ENCODE measurements at regions not wholly inside any gene's neighbourhood (a gene's known extent, or its start where the extent isn't known, plus 50 kb on each side); places are given as distances from the start of the nearest gene placed in this dataset.

GRCh38 chr2:208638059-208638458, 231.5 kb downstream of the PTH2R start:
- H3K9me3 ChIP-seq: no peaks in the 10 kb centered on the region
- no peaks in the 10 kb centered on the region for H3K4me1 ChIP-seq
- H3K4me3 ChIP-seq: no peak overlapping the region
- intact Hi-C loops (cut with DNase I; ENCODE audit: low total_unique reads): no loop called here
- H3K36me3 ChIP-seq (ENCODE audit: low read depth, missing control alignments): no peaks in the 10 kb centered on the region
- no peak overlapping the region for H3K27ac ChIP-seq
- no peak for DNase-seq
- no peak for TF ChIP-seq CTCF (IDR thresholded peaks at IDR 0.05)
- no peak for TF ChIP-seq POLR2A (IDR thresholded peaks at IDR 0.05)
- no peaks in the 10 kb centered on the region for H3K27me3 ChIP-seq

DNA sequence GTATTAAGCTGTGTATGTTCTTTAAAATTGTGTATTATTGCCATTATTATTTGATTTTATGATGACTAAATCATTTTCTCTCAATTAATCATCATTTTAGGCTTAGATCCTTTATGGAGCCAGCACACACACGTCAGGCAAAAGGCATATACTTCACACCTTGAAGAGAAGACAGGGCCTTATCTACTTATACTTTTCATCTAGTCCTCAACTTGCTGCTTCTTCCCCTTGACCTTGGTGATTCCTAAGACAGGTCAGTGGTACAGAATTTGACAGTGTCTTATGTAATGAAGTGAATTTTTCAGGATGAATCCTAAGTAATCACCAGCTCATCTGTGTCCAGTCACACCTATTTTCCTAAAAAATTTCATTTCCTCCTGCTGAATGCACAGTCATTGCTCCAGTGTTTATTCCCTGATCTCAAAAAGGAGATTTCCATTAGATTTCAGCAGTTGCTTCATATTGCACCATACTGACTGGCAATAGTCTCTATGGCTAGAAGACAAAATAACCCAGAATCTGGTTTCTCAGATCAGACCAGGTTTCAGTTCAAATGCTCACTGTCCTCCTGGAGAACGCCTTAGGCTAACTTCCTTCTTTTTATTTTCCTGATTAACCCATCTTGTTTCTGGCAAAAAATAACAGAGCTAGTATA, 235.7 kb downstream of the PTH2R start:
- no peaks in the 10 kb centered on the region for H3K36me3 ChIP-seq (ENCODE audit: low read depth, missing control alignments)
- no peak for TF ChIP-seq CTCF (IDR thresholded peaks at IDR 0.05)
- no peak for TF ChIP-seq POLR2A (IDR thresholded peaks at IDR 0.05)
- WGBS, 2 donors: 50 to 73% methylated on average over 2 of the region's 2 CpGs
- no peak overlapping the region for H3K4me3 ChIP-seq
- no peaks in the 10 kb centered on the region for H3K9me3 ChIP-seq
- no peak overlapping the region for H3K27ac ChIP-seq
- no peaks in the 10 kb centered on the region for H3K27me3 ChIP-seq
- no peaks in the 10 kb centered on the region for H3K4me1 ChIP-seq
- intact Hi-C loops (cut with DNase I; ENCODE audit: low total_unique reads): no loop called here
- DNase-seq: no peak

DNA sequence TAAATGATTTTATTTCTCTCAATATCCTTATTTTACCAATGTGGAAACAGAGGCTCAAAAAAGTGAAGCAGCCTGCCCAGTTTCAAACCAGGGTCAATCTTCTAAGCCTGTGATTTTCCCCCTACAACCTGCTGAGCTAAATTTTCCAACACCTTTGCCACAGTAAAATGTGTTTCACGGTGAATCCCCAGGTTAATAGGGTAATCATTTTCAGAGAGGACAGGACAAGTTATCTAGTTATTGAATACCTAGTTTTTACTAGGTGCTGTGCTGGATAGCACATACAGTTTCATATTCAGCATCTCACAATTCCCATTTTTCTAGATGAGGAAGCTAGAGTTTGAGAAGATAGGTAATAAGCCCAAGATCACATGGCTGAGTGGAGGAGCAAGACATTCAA, 236.6 kb downstream of the PTH2R start:
- WGBS, 2 donors: 90 to 100% methylated on average over 1 of the region's 1 CpG
- Histone ChIP-seq H3K4me3 (no peak overlapping the region), H3K36me3 (ENCODE audit: low read depth, missing control alignments) (no peaks in the 10 kb centered on the region), H3K27me3 (no peaks in the 10 kb centered on the region), H3K9me3 (no peaks in the 10 kb centered on the region), H3K4me1 (no peaks in the 10 kb centered on the region), H3K27ac (no peak overlapping the region)
- DNase-seq: no peak
- intact Hi-C loops (cut with DNase I; ENCODE audit: low total_unique reads): no loop called here
- TF ChIP-seq POLR2A (IDR thresholded peaks at IDR 0.05): no peak
- no peak for TF ChIP-seq CTCF (IDR thresholded peaks at IDR 0.05)

DNA sequence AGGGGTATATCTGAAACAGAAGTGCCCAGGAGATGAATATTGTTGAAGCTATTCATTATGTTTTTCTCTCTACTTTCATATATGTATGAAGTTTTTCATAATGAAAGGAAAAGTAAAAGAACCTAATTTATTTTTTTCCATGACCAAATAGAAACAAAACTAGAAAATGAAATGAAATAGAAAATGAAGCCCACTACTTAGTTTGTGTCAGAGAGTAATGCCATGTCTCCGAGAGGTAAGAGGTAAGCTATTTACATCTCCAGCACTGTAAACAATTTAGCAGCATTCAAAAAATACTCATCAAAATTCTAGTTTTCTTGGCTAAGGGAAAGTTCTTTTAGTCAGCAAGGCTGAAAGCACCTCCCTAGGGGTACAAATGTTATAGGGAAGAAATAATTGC, 238.6 kb downstream of the PTH2R start:
- no peak for TF ChIP-seq CTCF (IDR thresholded peaks at IDR 0.05)
- no peak for TF ChIP-seq POLR2A (IDR thresholded peaks at IDR 0.05)
- Histone ChIP-seq H3K4me1 (no peaks in the 10 kb centered on the region), H3K27ac (no peak overlapping the region), H3K9me3 (no peaks in the 10 kb centered on the region), H3K27me3 (no peaks in the 10 kb centered on the region), H3K4me3 (no peak overlapping the region), H3K36me3 (ENCODE audit: low read depth, missing control alignments) (no peaks in the 10 kb centered on the region)
- intact Hi-C loops (cut with DNase I; ENCODE audit: low total_unique reads): no loop called here
- 91 to 98% methylated on average over 1 of the region's 1 CpG for WGBS, 2 donors
- no peak for DNase-seq

GRCh38 chr2:208648368-208648767, 241.8 kb downstream of the PTH2R start:
- 82 to 89% methylated on average over 4 of the region's 4 CpGs for WGBS, 2 donors

More at GRCh38 chr2:208648368-208648767, 241.8 kb downstream of the PTH2R start:
- Histone ChIP-seq H3K9me3 (no peaks in the 10 kb centered on the region), H3K4me1 (no peaks in the 10 kb centered on the region), H3K27me3 (no peaks in the 10 kb centered on the region), H3K27ac (no peak overlapping the region), H3K36me3 (ENCODE audit: low read depth, missing control alignments) (no peaks in the 10 kb centered on the region), H3K4me3 (no peak overlapping the region)
- DNase-seq: no peak
- TF ChIP-seq CTCF (IDR thresholded peaks at IDR 0.05) (no peak), POLR2A (IDR thresholded peaks at IDR 0.05) (no peak)
- intact Hi-C loops (cut with DNase I; ENCODE audit: low total_unique reads): no loop called here
